Fibroblast of villous mesenchyme (primary cell): ENCODE measurements at regions not wholly inside any gene's neighbourhood (a gene's known extent, or its start where the extent isn't known, plus 50 kb on each side); places are given as distances from the start of the nearest gene placed in this dataset.

Source experiments
- DNase-seq: peaks from one replicate; pipeline ENCODE4 v3.0.0-alpha.2; 2010; ENCODE audit warnings: low read depth
- H3K4me3 ChIP-seq: 2 replicates; pipeline ENCODE4 v1.5.1; 2011; ENCODE audit warnings: low read depth, mild to moderate bottlenecking, low read length
- TF ChIP-seq, protein P1 (sequence below): IDR thresholded peaks from 2 replicates; pipeline ENCODE4 v1.5.1; 2012; ENCODE audit warnings: low read depth, mild to moderate bottlenecking, low read length; ENCODE audit not compliant: insufficient read depth

DNA sequence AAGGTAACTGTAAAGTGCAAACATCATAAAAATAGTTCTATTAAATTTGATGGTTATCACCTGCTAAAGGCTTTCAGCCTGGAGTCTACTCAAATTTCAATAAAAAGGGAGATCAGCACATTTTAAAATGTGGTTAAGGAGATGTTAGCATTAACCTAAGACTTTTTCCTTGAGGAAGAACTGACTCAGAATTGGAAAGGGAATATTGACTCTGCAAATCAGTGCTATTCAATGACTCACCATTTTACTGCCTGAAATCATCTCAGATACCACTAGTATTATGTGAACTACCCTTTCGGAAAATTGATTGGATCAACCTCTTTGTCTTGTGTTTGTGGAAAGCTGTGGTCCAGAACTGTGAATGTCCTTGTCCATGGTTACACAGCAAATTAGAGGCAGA is 113.3 kb downstream of the ADRB2 start:
- DNase-seq, result peak; percentile 6
- H3K4me3 ChIP-seq, result no peak overlapping the region
- TF ChIP-seq, protein P1, sequence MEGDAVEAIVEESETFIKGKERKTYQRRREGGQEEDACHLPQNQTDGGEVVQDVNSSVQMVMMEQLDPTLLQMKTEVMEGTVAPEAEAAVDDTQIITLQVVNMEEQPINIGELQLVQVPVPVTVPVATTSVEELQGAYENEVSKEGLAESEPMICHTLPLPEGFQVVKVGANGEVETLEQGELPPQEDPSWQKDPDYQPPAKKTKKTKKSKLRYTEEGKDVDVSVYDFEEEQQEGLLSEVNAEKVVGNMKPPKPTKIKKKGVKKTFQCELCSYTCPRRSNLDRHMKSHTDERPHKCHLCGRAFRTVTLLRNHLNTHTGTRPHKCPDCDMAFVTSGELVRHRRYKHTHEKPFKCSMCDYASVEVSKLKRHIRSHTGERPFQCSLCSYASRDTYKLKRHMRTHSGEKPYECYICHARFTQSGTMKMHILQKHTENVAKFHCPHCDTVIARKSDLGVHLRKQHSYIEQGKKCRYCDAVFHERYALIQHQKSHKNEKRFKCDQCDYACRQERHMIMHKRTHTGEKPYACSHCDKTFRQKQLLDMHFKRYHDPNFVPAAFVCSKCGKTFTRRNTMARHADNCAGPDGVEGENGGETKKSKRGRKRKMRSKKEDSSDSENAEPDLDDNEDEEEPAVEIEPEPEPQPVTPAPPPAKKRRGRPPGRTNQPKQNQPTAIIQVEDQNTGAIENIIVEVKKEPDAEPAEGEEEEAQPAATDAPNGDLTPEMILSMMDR, result no peak

DNA sequence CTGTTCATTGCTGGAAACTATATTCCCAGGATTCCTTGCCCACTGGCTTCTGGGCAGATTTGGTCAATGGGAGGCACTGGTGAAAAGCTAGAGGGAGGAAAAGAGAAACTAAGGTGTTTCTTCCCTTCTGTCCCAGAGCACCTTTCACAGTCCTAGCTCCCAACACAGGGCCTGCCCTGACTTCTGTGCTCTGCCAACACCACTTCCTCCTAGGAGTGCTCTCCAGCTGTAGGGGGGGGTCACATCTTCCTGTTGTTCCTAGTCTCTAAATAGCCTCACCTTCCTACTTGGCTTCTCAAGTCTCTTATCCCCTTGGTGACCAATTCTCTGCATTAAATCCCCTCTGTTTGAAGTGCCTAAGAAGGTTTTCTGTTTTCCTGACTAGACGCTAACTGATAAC is 115.4 kb downstream of the ADRB2 start:
- TF ChIP-seq, protein P1, result no peak
- no peak overlapping the region for H3K4me3 ChIP-seq
- DNase-seq, result no peak

DNA sequence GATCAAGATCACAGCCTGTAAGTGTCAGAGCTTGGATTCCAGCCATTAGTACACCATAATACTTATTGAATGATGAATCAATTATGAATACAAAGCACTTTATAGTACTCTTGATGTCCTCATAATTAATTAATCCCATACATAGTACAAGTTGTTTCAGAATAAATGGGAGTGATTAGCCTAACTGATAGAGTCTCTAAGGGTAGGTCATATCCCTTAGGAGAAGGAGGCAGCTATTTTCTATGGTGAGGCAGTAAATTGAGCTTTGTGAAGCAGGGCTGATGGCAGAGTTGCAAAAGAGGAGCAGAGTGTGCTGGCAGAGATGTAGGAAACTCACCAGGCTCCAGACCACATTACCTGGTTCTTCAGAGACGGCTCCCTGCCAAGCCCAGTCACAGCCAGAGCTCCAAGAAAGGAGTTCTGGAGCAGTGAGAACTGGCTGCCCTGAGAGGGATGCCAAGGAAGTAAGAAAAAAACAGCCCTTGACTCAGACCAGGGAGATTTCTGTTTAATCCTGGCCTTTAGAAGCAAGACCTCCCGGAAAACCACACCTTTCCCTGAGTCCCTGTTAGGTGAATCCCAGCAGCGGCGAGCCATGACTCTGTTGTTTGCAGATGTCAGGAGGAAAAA is 112.9 kb downstream of the SH3TC2 start:
- no peak for DNase-seq
- TF ChIP-seq, protein P1, result no peak
- no peak overlapping the region for H3K4me3 ChIP-seq

DNA sequence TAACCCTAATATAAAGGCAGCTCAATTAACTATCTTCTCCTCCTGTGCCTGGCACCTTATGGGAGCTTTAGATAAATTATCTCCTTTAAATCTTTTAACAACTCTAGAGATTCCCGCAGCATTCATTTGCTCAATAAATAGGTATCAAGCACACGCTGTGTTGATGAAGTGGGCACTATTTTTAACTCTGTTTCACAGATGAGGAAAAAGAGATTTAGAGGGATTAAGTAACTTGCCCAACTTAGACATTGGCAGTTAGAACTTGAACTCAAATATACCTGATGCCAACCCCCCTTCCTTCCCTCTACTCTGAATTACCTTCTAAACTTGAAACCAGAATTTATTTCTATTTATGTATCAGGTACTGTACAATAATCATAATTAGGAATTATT is 112.4 kb downstream of the SH3TC2 start:
- no peak overlapping the region for H3K4me3 ChIP-seq
- TF ChIP-seq, protein P1, result no peak
- DNase-seq, result no peak

DNA sequence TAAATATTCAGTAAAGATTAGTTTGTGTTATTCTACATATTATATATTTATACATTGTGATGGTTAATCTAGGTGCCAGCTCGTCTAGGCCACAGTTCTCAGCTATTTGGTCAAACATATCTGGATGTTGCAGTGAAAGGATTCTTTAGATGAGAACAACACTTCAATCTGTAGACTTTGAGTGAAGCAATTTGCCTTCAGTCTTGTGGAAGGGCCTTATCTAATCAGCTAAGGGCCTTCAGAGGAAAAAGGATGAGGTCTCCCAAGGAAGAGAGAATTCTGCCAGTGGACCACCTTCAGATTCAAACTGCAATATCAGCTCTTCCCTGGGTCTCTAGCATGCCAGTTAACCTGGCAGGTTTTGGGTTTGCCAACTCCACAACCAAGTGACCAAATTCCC is 112.0 kb downstream of the SH3TC2 start:
- no peak overlapping the region for H3K4me3 ChIP-seq
- TF ChIP-seq, protein P1, result no peak
- no peak for DNase-seq

DNA sequence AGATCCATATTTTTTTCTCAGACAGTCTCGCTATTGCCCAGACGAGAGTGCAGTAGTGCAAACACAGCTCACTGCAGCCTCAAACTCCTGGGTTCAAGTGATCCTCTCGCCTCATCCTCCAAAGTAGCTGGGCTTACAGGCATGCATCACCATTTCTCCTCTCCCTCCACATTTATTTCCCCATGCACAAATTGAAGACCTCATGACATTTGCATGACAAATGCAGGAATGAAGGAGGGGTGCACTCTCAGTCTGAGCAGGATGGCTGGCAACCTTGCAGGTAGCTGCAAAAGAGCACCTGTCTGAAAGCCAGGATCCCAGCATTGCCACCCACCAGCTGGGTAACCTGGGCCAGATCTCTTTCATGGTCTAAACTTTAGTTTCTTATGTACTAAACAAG is 111.2 kb downstream of the SH3TC2 start:
- no peak overlapping the region for H3K4me3 ChIP-seq
- DNase-seq, result no peak
- TF ChIP-seq, protein P1, result no peak

DNA sequence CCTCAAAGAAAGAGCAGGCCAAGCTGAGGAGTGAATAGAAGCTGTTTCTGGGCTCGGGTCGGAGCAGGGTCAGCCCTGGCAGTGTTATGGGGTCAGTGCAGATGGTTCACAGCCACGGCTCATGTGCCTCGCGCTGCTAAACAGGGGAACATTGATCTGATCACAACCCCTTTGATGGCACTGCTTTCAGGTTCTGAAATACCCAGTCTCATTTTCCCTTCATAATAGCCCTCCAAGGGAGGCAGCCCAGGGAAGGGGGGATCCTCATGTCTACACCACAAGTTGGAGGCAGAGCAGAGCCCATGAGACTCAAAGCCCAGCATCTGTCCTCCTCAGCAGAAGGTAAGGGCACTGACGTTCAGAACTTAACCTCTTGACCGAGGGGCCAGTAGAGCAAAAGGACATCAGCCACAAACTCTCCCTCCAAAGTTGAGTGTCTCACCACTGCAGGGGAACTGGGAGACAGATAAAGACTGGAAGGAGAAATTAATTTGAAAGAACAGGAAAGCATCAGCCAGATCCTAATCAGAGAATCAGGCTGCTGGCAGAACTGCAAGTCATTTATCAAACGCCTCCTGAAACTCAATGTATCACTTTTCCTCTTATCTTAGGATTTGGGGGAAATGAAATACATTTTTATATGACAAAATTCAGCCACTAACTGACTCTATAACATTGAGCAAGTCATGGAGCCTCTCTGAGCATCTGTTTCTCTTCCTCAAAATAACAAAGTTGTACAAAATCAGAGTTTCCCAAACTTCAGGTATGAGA is 110.6 kb downstream of the SH3TC2 start:
- TF ChIP-seq, protein P1, result no peak
- H3K4me3 ChIP-seq, result no peak overlapping the region
- DNase-seq, result no peak
